Osteoblast (primary cell): ENCODE measurements at regions not wholly inside any gene's neighbourhood (a gene's known extent, or its start where the extent isn't known, plus 50 kb on each side); places are given as distances from the start of the nearest gene placed in this dataset.

ENCODE experiments used
- DNase-seq: peaks from one replicate; pipeline ENCODE4 v3.0.0; 2011; ENCODE audit warnings: low spot score, mixed read lengths; ENCODE audit not compliant: insufficient read length; ENCODE audit errors: missing footprints
- H2AFZ ChIP-seq: 2 replicates; pipeline ENCODE4 v1.6.0; 2011; ENCODE audit warnings: mild to moderate bottlenecking, low read length
- H3K27ac ChIP-seq: 2 replicates; pipeline ENCODE4 v1.5.1; 2011; ENCODE audit warnings: mild to moderate bottlenecking, low read depth, low read length, moderate library complexity
- H3K27me3 ChIP-seq: 2 replicates; pipeline ENCODE4 v1.6.0; 2012; ENCODE audit warnings: mild to moderate bottlenecking, control low read depth, inconsistent platforms, low read length, moderate library complexity; ENCODE audit not compliant: insufficient read depth
- H3K36me3 ChIP-seq: 2 replicates; pipeline ENCODE4 v1.5.1; 2011; ENCODE audit warnings: mild to moderate bottlenecking, low read length, control low read depth, moderate library complexity; ENCODE audit not compliant: insufficient read depth
- H3K4me1 ChIP-seq: 2 replicates; pipeline ENCODE4 v1.5.1; 2011; ENCODE audit warnings: mild to moderate bottlenecking, low read length, control low read depth, moderate library complexity; ENCODE audit not compliant: insufficient read depth
- H3K4me2 ChIP-seq: 2 replicates; pipeline ENCODE4 v1.6.0; 2011; ENCODE audit warnings: mild to moderate bottlenecking, low read length; ENCODE audit not compliant: insufficient read depth
- H3K4me3 ChIP-seq: fragments of 200-600 bp; sonication (generic); 3 replicates; pipeline ENCODE4 v1.5.1; 2012; ENCODE audit warnings: mild to moderate bottlenecking, low read length, inconsistent platforms; ENCODE audit not compliant: insufficient read depth
- H3K79me2 ChIP-seq: 2 replicates; pipeline ENCODE4 v1.6.0; 2012; ENCODE audit warnings: mild to moderate bottlenecking, low read length, control low read depth, inconsistent platforms; ENCODE audit not compliant: insufficient read depth
- H3K9me3 ChIP-seq: 2 replicates; pipeline ENCODE4 v1.5.1; 2011; ENCODE audit warnings: low read depth, low read length, control low read depth
- H4K20me1 ChIP-seq: 2 replicates; pipeline ENCODE4 v1.6.0; 2012; ENCODE audit warnings: mild to moderate bottlenecking, low read length, control low read depth; ENCODE audit not compliant: insufficient read depth
- CTCF ChIP-seq: IDR thresholded peaks from 2 replicates; pipeline ENCODE4 v1.5.1; 2011; ENCODE audit warnings: mild to moderate bottlenecking, low read depth, low read length, moderate library complexity; ENCODE audit errors: extremely low read depth

DNA sequence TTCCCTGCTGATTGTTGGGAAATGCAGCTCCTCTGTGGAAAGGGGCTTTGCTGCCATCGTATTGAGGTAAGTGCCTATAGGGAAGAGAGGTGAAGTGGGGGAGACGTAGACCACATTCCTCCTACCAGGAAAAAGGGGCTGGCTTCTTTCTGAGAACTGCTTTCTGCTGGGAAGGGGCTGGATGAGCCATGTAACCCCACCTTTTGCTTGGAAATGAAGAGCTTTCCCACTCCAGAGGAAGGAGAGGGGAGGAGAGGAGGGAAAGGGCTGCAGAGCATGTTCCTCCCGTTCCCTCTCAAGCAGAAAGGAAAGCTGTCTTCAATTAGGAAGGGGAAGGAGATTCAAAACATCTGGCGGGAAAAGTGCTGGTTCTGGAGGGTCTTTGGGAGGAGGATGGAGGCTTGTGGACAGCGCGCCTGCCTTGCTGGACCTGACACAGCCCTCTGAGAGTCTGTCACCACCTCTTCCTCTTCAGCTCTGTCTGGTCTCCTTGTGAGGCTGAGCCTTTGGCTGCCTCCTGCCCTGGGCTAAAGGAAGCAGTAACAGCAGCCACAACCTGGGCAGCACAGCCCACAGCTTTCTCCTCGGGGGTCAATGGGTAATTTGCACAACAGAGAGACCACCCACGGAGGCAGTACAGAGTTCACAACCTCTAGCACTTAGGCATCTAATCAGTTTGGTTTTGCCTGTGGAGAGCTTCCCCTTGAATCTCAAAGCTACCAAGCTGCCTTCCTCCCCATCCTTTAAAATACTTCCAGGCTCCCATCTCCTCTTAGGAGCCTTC, 410.0 kb upstream of the TNP1 start:
- Histone ChIP-seq H3K4me2 (no peak overlapping the region), H2AFZ (no peak overlapping the region), H3K4me3 (no peak overlapping the region), H3K27ac (no peak overlapping the region), H3K36me3 (no peaks in the 10 kb centered on the region), H3K9me3 (no peaks in the 10 kb centered on the region), H4K20me1 (no peaks in the 10 kb centered on the region), H3K4me1 (no peaks in the 10 kb centered on the region), H3K79me2 (no peaks in the 10 kb centered on the region), H3K27me3 (no peaks in the 10 kb centered on the region)
- DNase-seq: no peak
- no peak for TF ChIP-seq CTCF

DNA sequence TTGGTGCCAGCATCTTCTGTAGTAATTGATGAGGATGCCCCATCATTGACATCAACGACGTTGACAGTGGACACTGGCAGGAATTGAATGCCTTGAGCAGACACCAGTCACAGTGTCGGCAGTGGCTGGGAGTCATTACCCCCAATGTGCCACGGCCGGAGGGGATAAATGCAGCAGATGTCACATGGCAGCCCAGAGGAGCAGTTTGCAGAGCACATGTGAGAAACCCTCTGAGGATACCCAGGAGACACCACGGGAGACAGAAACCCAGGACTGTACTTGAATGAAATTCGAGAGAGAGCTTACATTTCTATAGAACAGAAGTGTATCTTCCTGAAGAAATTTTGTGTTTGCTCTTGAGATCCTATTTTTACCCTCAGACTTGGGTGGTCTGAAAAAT, 409.1 kb upstream of the TNP1 start:
- no peaks in the 10 kb centered on the region for H3K4me1 ChIP-seq
- H3K79me2 ChIP-seq: no peaks in the 10 kb centered on the region
- no peaks in the 10 kb centered on the region for H3K9me3 ChIP-seq
- no peak for TF ChIP-seq CTCF
- no peak overlapping the region for H3K27ac ChIP-seq
- no peak for DNase-seq
- H3K36me3 ChIP-seq: no peaks in the 10 kb centered on the region
- no peak overlapping the region for H3K4me2 ChIP-seq
- H2AFZ ChIP-seq: no peak overlapping the region
- no peaks in the 10 kb centered on the region for H4K20me1 ChIP-seq
- H3K27me3 ChIP-seq: no peaks in the 10 kb centered on the region
- no peak overlapping the region for H3K4me3 ChIP-seq

- no peak for DNase-seq
- Histone ChIP-seq H3K4me1 (no peaks in the 10 kb centered on the region), H3K27ac (no peak overlapping the region), H4K20me1 (no peaks in the 10 kb centered on the region), H3K4me2 (no peak overlapping the region), H3K79me2 (no peaks in the 10 kb centered on the region), H3K36me3 (no peaks in the 10 kb centered on the region), H3K27me3 (no peaks in the 10 kb centered on the region), H3K4me3 (no peak overlapping the region), H2AFZ (no peak overlapping the region), H3K9me3 (no peaks in the 10 kb centered on the region)
- TF ChIP-seq CTCF: no peak
Measured at GRCh38 chr2:217267758-217268157, 407.9 kb upstream of the TNP1 start.

- no peaks in the 10 kb centered on the region for H3K36me3 ChIP-seq
- no peaks in the 10 kb centered on the region for H3K9me3 ChIP-seq
- H3K79me2 ChIP-seq: no peaks in the 10 kb centered on the region
- H3K4me3 ChIP-seq: no peak overlapping the region
- no peak for TF ChIP-seq CTCF
- no peak overlapping the region for H3K27ac ChIP-seq
- no peak overlapping the region for H2AFZ ChIP-seq
- no peak for DNase-seq
- no peak overlapping the region for H3K4me2 ChIP-seq
- H4K20me1 ChIP-seq: no peaks in the 10 kb centered on the region
- no peaks in the 10 kb centered on the region for H3K27me3 ChIP-seq
- no peaks in the 10 kb centered on the region for H3K4me1 ChIP-seq
Measured at GRCh38 chr2:217263756-217264155, 403.9 kb upstream of the TNP1 start.
